Pancreas (tissue), 10 donors: ENCODE measurements at regions not wholly inside any gene's neighbourhood (a gene's known extent, or its start where the extent isn't known, plus 50 kb on each side); places are given as distances from the start of the nearest gene placed in this dataset.

Source experiments
- ATAC-seq, 4 donors: fragments of 200-7000 bp; cut with Tn5 transposase; one replicate each; pipeline versions ENCODE4 v1.8.0 to v1.9.1; 2020; ENCODE audit warnings: mild to moderate bottlenecking in 4 of 4, moderate library complexity in 4 of 4
- DNase-seq, 6 donors: peaks; one replicate each; pipeline ENCODE4 v3.0.0-alpha.2; 2020
- FAIRE-seq: peaks from 2 replicates; lab custom pipeline; 2012; peaks lifted over from hg19 to GRCh38; lab: Jason Lieb, UNC
- H3K27ac ChIP-seq, 4 donors: fragments of 200-600 bp; sonication (generic); 1 replicate in 3 of 4; 2 replicates in 1 of 4; pipeline versions ENCODE4 v1.5.0 to v1.8.0; 2020
- H3K27me3 ChIP-seq, 4 donors: fragments of 200-600 bp; one replicate each; pipeline ENCODE4 v1.8.0; 2021
- H3K36me3 ChIP-seq, 3 donors: fragments of 200-600 bp; sonication (generic) in 1 of 3; one replicate each; pipeline versions ENCODE4 v1.5.0 to v1.8.0; 2020 to 2021
- H3K4me1 ChIP-seq, 3 donors: fragments of 200-600 bp; one replicate each; pipeline ENCODE4 v1.8.0; 2021
- H3K4me3 ChIP-seq, 4 donors: fragments of 200-600 bp; sonication (generic) in 2 of 4; one replicate each; pipeline versions ENCODE4 v1.5.0 to v1.8.0; 2020 to 2021
- H3K9me3 ChIP-seq, 4 donors: fragments of 200-600 bp; one replicate each; pipeline ENCODE4 v1.8.0; 2021
- WGBS, 2 donors: extraction: QIAGEN DNeasy Blood & Tissue Kit; methylation state at CpG; one replicate each; pipeline ENCODE4 v1.1.7; 2013; 5-methylcytosine and 5-hydroxymethylcytosine counted together
- intact Hi-C, 3 donors: fragments of 100-400 bp; cut with DNase I; formaldehyde crosslinking; loops; one replicate each; pipeline versions ENCODE4 v1.11.1 to v1.14.2; 2022
- TF ChIP-seq, protein P1 (sequence below), 4 donors: fragments of 200-600 bp; sonication (generic) in 3 of 4; IDR thresholded peaks; one replicate each; pipeline versions ENCODE4 v1.5.0 to v1.8.0; 2021; ENCODE audit warnings: antibody characterized with exemption in 4 of 4
- donor health status: healthy with polysubstance abuse.
- donor health status: DM: no; HTN: no; CAD: no; lungs with moderate emphysema.
- donor health status: DM: no; HTN: no; CAD: no.
- donor health status: control.
- donor health status: control.
- donor health status: Bipolar disorder and iron deficiency.
- donor health status: DM: yes; HTN: yes; CAD: no.
- donor health status: DM: no; HTN: no; CAD: no.
- donor health status: DM: no; HTN: no; CAD: no.
- donor health status: DM: yes; HTN: yes; CAD: no.

DNA sequence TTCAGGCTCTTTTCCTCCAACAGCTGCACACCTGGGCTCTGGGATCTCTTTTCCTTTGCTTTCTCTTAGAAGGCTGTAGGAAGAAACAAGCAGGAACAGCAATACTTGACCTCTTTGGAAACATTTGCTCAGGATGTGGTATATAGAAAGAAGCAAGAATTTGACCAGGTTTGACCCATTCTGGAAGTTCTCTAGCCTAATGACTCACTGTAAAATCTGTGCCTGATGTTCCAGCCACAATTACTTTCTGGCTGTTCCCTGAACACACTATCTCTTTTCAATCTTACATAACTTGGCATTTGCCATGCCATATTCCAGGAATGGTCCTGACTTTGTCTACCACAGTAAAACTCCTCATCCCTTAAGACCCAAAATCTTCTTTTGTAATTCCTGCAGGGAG, 419.9 kb upstream of the DAB1 start:
- no peaks in the 10 kb centered on the region for H3K4me1 ChIP-seq
- TF ChIP-seq, protein P1, sequence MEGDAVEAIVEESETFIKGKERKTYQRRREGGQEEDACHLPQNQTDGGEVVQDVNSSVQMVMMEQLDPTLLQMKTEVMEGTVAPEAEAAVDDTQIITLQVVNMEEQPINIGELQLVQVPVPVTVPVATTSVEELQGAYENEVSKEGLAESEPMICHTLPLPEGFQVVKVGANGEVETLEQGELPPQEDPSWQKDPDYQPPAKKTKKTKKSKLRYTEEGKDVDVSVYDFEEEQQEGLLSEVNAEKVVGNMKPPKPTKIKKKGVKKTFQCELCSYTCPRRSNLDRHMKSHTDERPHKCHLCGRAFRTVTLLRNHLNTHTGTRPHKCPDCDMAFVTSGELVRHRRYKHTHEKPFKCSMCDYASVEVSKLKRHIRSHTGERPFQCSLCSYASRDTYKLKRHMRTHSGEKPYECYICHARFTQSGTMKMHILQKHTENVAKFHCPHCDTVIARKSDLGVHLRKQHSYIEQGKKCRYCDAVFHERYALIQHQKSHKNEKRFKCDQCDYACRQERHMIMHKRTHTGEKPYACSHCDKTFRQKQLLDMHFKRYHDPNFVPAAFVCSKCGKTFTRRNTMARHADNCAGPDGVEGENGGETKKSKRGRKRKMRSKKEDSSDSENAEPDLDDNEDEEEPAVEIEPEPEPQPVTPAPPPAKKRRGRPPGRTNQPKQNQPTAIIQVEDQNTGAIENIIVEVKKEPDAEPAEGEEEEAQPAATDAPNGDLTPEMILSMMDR (IDR thresholded peaks at IDR 0.05) = no peak
- H3K27ac ChIP-seq = no peak overlapping the region
- no peaks in the 10 kb centered on the region for H3K36me3 ChIP-seq
- no peak for DNase-seq
- intact Hi-C loops = no loop called here
- ATAC-seq = peak in 1 of 4 donors; percentile 27
- no peak for FAIRE-seq
- no peak overlapping the region for H3K4me3 ChIP-seq
- no peaks in the 10 kb centered on the region for H3K27me3 ChIP-seq
- no peaks in the 10 kb centered on the region for H3K9me3 ChIP-seq

DNA sequence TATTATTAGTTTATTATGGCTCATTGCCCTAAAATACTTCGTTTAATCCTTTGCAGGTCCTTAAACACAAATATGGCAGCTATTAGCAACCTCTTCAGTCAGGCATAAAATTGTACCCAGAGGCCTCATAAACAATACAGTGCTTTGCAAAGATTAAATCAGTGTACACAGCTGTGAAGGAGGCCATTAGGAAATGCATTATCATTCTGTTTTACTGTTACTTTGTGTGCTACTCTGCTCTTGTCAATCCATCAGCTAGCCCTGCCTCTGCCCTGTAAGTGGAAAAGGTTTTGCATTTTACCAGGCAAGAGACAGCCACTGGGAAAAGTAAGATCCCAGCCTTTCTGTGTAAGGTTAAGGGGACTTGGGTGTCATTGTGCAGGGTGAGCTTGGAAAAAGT, 415.7 kb upstream of the DAB1 start:
- WGBS, 2 donors = 50 to 73% methylated on average over 1 of the region's 1 CpG
- no peak overlapping the region for H3K4me3 ChIP-seq
- FAIRE-seq (no peak), ATAC-seq (peak in 2 of 4 donors; percentile 75 to 79), DNase-seq (no peak)
- H3K4me1 ChIP-seq = no peaks in the 10 kb centered on the region
- TF ChIP-seq, protein P1 (IDR thresholded peaks at IDR 0.05) = no peak
- no peaks in the 10 kb centered on the region for H3K9me3 ChIP-seq
- no peaks in the 10 kb centered on the region for H3K36me3 ChIP-seq
- no peak overlapping the region for H3K27ac ChIP-seq
- no peaks in the 10 kb centered on the region for H3K27me3 ChIP-seq
- intact Hi-C loops = no loop called here

GRCh38 chr1:57839067-57839466, 415.2 kb upstream of the DAB1 start:
- intact Hi-C loops = no loop called here
- no peak for FAIRE-seq

GRCh38 chr1:57835620-57836019, 411.8 kb upstream of the DAB1 start:
- 14 to 28% methylated on average over 5 of the region's 5 CpGs for WGBS, 2 donors
- Histone ChIP-seq H3K27me3 (no peaks in the 10 kb centered on the region), H3K36me3 (no peaks in the 10 kb centered on the region), H3K4me3 (no peak overlapping the region), H3K27ac (no peak overlapping the region), H3K4me1 (no peaks in the 10 kb centered on the region), H3K9me3 (no peaks in the 10 kb centered on the region)
- TF ChIP-seq, protein P1 (IDR thresholded peaks at IDR 0.05) = no peak
- peak in 1 of 6 donors; percentile 4 for DNase-seq
- peak in 2 of 4 donors; percentile 73 to 74 for ATAC-seq
- intact Hi-C loops = no loop called here
- FAIRE-seq = no peak

More at GRCh38 chr1:57839067-57839466, 415.2 kb upstream of the DAB1 start:
- Histone ChIP-seq H3K4me3 (no peak overlapping the region), H3K9me3 (no peaks in the 10 kb centered on the region), H3K4me1 (no peaks in the 10 kb centered on the region), H3K36me3 (no peaks in the 10 kb centered on the region), H3K27me3 (no peaks in the 10 kb centered on the region), H3K27ac (no peak overlapping the region)
- WGBS, 2 donors = 83 to 100% methylated on average over 1 of the region's 1 CpG
- no peak for DNase-seq
- TF ChIP-seq, protein P1 (IDR thresholded peaks at IDR 0.05) = no peak
- ATAC-seq = peak in 2 of 4 donors; percentile 32 to 39

DNA sequence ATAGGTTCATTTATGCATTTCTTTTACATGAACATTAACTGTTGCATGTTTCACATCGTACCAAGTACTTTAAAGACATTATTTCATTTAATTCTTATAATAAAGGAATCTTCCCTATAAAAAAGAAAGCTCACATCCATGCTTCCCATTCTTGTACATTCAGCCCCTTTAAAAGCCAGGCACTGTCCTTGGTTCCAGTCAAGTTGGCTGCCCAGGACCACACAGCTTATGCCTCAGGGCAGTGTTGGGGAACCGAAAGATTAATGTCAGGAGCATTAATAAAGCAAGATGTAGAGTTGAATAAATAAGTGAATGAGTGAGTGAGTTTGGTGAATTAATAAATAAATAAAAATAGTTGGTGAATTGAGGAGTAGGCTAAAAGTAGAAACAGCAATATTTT, 409.4 kb upstream of the DAB1 start:
- intact Hi-C loops = no loop called here
- Histone ChIP-seq H3K4me3 (no peak overlapping the region), H3K4me1 (no peaks in the 10 kb centered on the region), H3K27me3 (no peaks in the 10 kb centered on the region), H3K9me3 (no peaks in the 10 kb centered on the region), H3K27ac (no peak overlapping the region), H3K36me3 (no peaks in the 10 kb centered on the region)
- DNase-seq (no peak), ATAC-seq (no peak), FAIRE-seq (no peak)
- 63 to 76% methylated on average over 2 of the region's 2 CpGs for whole genome bisulfite sequencing, 2 donors
- TF ChIP-seq, protein P1 (IDR thresholded peaks at IDR 0.05) = no peak
